ENCODE measurements at regions not wholly inside any gene's neighbourhood (a gene's known extent, or its start where the extent isn't known, plus 50 kb on each side); places are given as distances from the start of the nearest gene placed in this dataset.

GRCh38 chr17:71780596-71780995 lies 340.2 kb upstream of the SOX9 start:
- TF ChIP-seq POLR2A (IDR thresholded peaks at IDR 0.05; ENCODE audit: low read depth, low read length) (no peak), POLR2AphosphoS5 (IDR thresholded peaks at IDR 0.05; ENCODE audit: low read depth, low read length) (no peak), TAF1 (IDR thresholded peaks at IDR 0.05; ENCODE audit: borderline replicate concordance, low read depth, low read length) (no peak)
